Body of pancreas (tissue), 4 donors: ENCODE measurements at regions not wholly inside any gene's neighbourhood (a gene's known extent, or its start where the extent isn't known, plus 50 kb on each side); places are given as distances from the start of the nearest gene placed in this dataset.

ENCODE experiments used
- ATAC-seq: fragments of 150-250 bp; one replicate; pipeline ENCODE4 v1.9.1; 2016
- DNase-seq, 4 donors: peaks; one replicate each; pipeline ENCODE4 v3.0.0-alpha.2; 2019
- H3K27ac ChIP-seq, 4 donors: fragments of 200-600 bp; sonication (generic); 1 replicate in 3 of 4; 2 replicates in 1 of 4; pipeline versions ENCODE4 v1.5.1 to v1.6.1; 2016 to 2019; ENCODE audit warnings: mild to moderate bottlenecking in 1 of 4, mixed read lengths in 1 of 4, moderate library complexity in 1 of 4
- H3K27me3 ChIP-seq, 2 donors: fragments of 200-600 bp; sonication (generic); one replicate each; pipeline ENCODE4 v1.6.0; 2016; ENCODE audit warnings: mild to moderate bottlenecking in 1 of 2
- H3K36me3 ChIP-seq, 2 donors: fragments of 200-600 bp; sonication (generic); replicated peaks in 1 of 2; 2 replicates each; pipeline ENCODE4 v1.5.1; 2016; ENCODE audit warnings: low read depth in 2 of 2; ENCODE audit not compliant: insufficient read depth in 1 of 2
- H3K4me1 ChIP-seq: fragments of 200-600 bp; sonication (generic); one replicate; pipeline ENCODE4 v1.6.0; 2016
- H3K4me3 ChIP-seq, 2 donors: fragments of 200-600 bp; sonication (generic); 1 replicate in 1 of 2; 2 replicates in 1 of 2; pipeline ENCODE4 v1.5.1; 2016 to 2019
- H3K9me3 ChIP-seq, 3 donors: fragments of 200-600 bp; sonication (generic); 1 replicate in 2 of 3; 2 replicates in 1 of 3; pipeline ENCODE4 v1.5.1; 2016
- POLR2A ChIP-seq, 3 donors: fragments of 450-650 bp; IDR thresholded peaks; one replicate each; pipeline ENCODE4 v1.6.1; 2016; ENCODE audit warnings: antibody characterized with exemption in 3 of 3, mild to moderate bottlenecking in 2 of 3
- WGBS, 2 donors: methylation state at CpG; one replicate each; pipeline ENCODE4 v1.1.5; 2017; 5-methylcytosine and 5-hydroxymethylcytosine counted together
- intact Hi-C: fragments of 100-400 bp; cut with DNase I; formaldehyde crosslinking; loops from one replicate; pipeline ENCODE4 v1.15.1; 2023
- TF ChIP-seq, protein P1 (sequence below), 7 experiments: fragments of 450-650 bp in 4 of 7; fragments of 200-600 bp in 3 of 7; sonication (generic) in 3 of 7; IDR thresholded peaks; one replicate each; pipeline ENCODE4 v1.5.1; 2016 to 2019; ENCODE audit warnings: antibody characterized with exemption in 7 of 7

DNA sequence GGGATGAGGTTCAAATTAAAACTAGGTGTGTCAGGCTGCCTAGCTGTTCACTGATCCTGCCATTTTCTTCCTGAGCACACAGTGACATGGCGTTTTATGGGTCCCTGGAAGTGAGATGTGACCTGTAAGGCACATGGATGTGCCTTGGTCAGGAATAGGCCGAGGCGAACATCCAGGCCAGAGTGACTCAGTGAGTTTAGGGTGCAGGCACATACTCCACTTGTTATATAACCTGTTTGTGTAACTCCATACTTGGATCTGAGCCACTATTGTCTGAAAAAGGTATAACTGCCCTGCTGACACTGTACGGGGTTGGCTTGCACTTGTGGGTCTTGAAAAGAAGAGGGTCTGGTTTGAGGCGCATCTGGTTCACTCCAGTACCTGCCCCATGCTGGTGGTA, 150.1 kb upstream of the ADAMTS16 start:
- no peak overlapping the region for H3K4me3 ChIP-seq
- intact Hi-C loops: no loop called here
- no peak for DNase-seq

DNA sequence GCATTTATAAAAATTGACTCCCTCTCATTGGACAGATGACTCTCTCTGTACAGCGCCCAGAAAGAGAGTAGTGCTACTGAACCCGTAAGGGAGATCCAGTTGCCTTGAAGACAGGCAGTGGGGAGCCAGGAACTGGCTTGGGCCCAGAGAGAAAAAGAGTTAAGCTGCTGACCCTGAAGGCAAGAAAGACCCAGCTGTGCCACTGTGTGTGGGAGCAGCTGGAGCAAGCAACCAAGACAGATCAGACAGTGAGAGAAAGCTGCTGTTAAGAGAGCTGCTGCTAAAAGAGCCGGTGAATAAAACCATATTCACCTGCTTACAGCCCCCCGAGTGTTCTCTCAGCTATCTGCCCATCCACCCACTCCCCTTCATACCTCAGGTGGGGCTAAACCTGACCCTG, 149.7 kb upstream of the ADAMTS16 start:
- no peak for ATAC-seq
- no peak for DNase-seq
- no peaks in the 10 kb centered on the region for H3K27me3 ChIP-seq
- no peaks in the 10 kb centered on the region for H3K36me3 ChIP-seq
- intact Hi-C loops: no loop called here
- WGBS, 2 donors: 54 to 79% methylated on average over 4 of the region's 4 CpGs
- H3K4me3 ChIP-seq: no peak overlapping the region
- no peaks in the 10 kb centered on the region for H3K4me1 ChIP-seq
- H3K27ac ChIP-seq: no peak overlapping the region
- TF ChIP-seq, protein P1, sequence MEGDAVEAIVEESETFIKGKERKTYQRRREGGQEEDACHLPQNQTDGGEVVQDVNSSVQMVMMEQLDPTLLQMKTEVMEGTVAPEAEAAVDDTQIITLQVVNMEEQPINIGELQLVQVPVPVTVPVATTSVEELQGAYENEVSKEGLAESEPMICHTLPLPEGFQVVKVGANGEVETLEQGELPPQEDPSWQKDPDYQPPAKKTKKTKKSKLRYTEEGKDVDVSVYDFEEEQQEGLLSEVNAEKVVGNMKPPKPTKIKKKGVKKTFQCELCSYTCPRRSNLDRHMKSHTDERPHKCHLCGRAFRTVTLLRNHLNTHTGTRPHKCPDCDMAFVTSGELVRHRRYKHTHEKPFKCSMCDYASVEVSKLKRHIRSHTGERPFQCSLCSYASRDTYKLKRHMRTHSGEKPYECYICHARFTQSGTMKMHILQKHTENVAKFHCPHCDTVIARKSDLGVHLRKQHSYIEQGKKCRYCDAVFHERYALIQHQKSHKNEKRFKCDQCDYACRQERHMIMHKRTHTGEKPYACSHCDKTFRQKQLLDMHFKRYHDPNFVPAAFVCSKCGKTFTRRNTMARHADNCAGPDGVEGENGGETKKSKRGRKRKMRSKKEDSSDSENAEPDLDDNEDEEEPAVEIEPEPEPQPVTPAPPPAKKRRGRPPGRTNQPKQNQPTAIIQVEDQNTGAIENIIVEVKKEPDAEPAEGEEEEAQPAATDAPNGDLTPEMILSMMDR (IDR thresholded peaks at IDR 0.05): no peak
- TF ChIP-seq POLR2A (IDR thresholded peaks at IDR 0.05): no peak
- no peaks in the 10 kb centered on the region for H3K9me3 ChIP-seq

More for the DNA sequence above, 150.1 kb upstream of the ADAMTS16 start:
- H3K27me3 ChIP-seq: no peaks in the 10 kb centered on the region
- 74 to 76% methylated on average over 5 of the region's 5 CpGs for WGBS, 2 donors
- no peak overlapping the region for H3K27ac ChIP-seq
- H3K36me3 ChIP-seq: no peaks in the 10 kb centered on the region
- ATAC-seq: no peak
- no peaks in the 10 kb centered on the region for H3K9me3 ChIP-seq
- no peaks in the 10 kb centered on the region for H3K4me1 ChIP-seq
- TF ChIP-seq, protein P1 (IDR thresholded peaks at IDR 0.05): no peak
- TF ChIP-seq POLR2A (IDR thresholded peaks at IDR 0.05): no peak

DNA sequence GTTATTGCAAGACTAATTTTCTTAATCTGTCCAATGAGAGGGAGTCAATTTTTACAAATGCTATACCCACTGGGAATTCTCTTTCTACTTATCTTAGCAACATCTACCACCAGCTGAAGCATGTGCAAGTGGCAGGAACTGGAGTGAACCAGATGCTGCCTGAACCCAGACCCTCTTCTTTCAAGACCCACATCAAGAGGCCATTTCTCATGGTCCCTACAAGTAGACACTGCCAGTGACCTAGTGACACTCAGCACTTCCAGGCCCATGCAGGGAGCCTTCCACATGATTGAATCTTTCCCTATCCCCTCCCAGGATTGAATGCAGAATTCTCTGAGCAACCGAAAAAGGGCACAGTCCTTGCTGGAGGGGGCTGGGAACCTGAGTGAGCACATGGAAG, 148.2 kb upstream of the ADAMTS16 start:
- 58 to 86% methylated on average over 1 of the region's 1 CpG for WGBS, 2 donors
- intact Hi-C loops: no loop called here
- H3K27me3 ChIP-seq: no peaks in the 10 kb centered on the region

DNA sequence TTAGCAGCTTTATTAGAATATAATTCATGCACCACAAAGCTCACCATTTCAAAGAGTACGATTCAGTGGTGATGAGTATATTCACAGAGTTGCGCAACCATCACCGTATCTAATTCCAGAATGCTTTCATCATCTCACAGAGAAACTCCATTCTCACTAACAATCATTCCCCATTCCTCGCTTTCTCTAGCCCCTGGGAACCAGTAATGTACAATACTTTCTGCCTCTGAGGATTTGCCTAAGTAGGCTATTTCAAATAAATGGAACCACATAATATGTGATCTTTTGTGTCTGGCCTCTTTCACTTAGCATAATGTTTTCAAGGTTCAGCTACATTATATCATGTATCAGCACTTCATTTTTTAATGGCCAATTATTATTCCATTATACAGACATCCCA, 145.1 kb upstream of the ADAMTS16 start:
- intact Hi-C loops: no loop called here
- no peaks in the 10 kb centered on the region for H3K9me3 ChIP-seq
- no peak overlapping the region for H3K27ac ChIP-seq
- H3K36me3 ChIP-seq: no peaks in the 10 kb centered on the region
- no peak overlapping the region for H3K4me3 ChIP-seq
- 48 to 64% methylated on average over 4 of the region's 4 CpGs for WGBS, 2 donors
- TF ChIP-seq POLR2A (IDR thresholded peaks at IDR 0.05): no peak
- TF ChIP-seq, protein P1 (IDR thresholded peaks at IDR 0.05): no peak
- ATAC-seq (no peak), DNase-seq (no peak)
- no peaks in the 10 kb centered on the region for H3K4me1 ChIP-seq
- H3K27me3 ChIP-seq: no peaks in the 10 kb centered on the region

More for the DNA sequence above, 148.2 kb upstream of the ADAMTS16 start:
- Histone ChIP-seq H3K9me3 (no peaks in the 10 kb centered on the region), H3K36me3 (no peaks in the 10 kb centered on the region), H3K4me3 (no peak overlapping the region), H3K4me1 (no peaks in the 10 kb centered on the region), H3K27ac (no peak overlapping the region)
- TF ChIP-seq POLR2A (IDR thresholded peaks at IDR 0.05): no peak
- TF ChIP-seq, protein P1 (IDR thresholded peaks at IDR 0.05): no peak
- ATAC-seq (no peak), DNase-seq (no peak)

DNA sequence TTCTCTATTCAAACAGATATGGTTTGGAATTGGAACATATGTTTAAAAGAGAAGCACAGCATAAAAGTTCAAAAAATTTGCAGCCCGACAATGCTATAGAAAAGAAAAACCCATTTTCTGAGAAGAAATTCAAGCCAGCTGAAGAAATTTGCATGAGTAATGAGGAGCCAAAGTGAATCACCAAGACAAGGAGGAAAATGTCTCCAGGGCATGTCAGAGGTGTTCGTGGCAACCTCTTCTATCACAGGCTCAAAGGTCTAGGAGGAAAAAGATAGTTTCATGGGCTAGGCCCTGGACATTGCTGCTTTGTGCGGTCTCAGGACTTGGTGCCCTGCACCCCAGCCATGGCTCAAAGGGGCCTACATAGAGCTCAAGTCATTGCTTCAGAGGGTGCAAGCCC, 134.8 kb upstream of the ADAMTS16 start:
- no peak overlapping the region for H3K27ac ChIP-seq
- H3K27me3 ChIP-seq: no peaks in the 10 kb centered on the region
- no peak overlapping the region for H3K4me3 ChIP-seq
- H3K9me3 ChIP-seq: no peaks in the 10 kb centered on the region
- no peaks in the 10 kb centered on the region for H3K36me3 ChIP-seq
- 72 to 73% methylated on average over 3 of the region's 3 CpGs for WGBS, 2 donors
- no peak for DNase-seq
- H3K4me1 ChIP-seq: no peaks in the 10 kb centered on the region
- no peak for ATAC-seq
- intact Hi-C loops: no loop called here
- TF ChIP-seq, protein P1 (IDR thresholded peaks at IDR 0.05): no peak
- TF ChIP-seq POLR2A (IDR thresholded peaks at IDR 0.05): no peak
